HepG2 (cell line): ENCODE measurements at regions not wholly inside any gene's neighbourhood (a gene's known extent, or its start where the extent isn't known, plus 50 kb on each side); places are given as distances from the start of the nearest gene placed in this dataset.

Experiments
- ATAC-seq: fragments of 200-7000 bp; cut with Tn5 transposase; 3 replicates; pipeline ENCODE4 v1.9.1; 2020; ENCODE audit warnings: mild to moderate bottlenecking, moderate library complexity
- BruUV-seq: library from RNA; stranded (reverse); fragments of 400-500 nt; replicated peaks from 2 replicates; lab custom pipeline; 2021; lab: Mats Ljungman, UMichigan
- CTCF ChIA-PET: fragments of 300-600 bp; formaldehyde crosslinking; extraction: SDS; loops from one replicate; lab custom pipeline; 2021; ENCODE audit warnings: low total read pairs, inconsistent platforms, low intra/inter-chr PET ratio; lab: Yijun Ruan, JAX
- POLR2A ChIA-PET: fragments of 350-600 bp; sonication (Branson Sonifier 250); formaldehyde crosslinking; loops from one replicate; lab custom pipeline; 2020; ENCODE audit warnings: antibody characterized with exemption, inconsistent platforms; lab: Yijun Ruan, JAX
- DNase-seq: peaks from one replicate; pipeline ENCODE4 v3.0.0-alpha.2; 2015; ENCODE audit warnings: low spot score
- FAIRE-seq: peaks from 3 replicates; lab custom pipeline; 2011; peaks lifted over from hg19 to GRCh38; lab: Jason Lieb, UNC
- H2AFZ ChIP-seq: one replicate; pipeline ENCODE4 v1.6.1; 2011; ENCODE audit warnings: low read length, inconsistent platforms
- H3K27ac ChIP-seq: fragments of 300-600 bp; 3 replicates; pipeline ENCODE4 v1.8.0; 2011; ENCODE audit warnings: mixed run types, mild to moderate bottlenecking, mixed read lengths, low read length, inconsistent platforms; ENCODE audit not compliant: insufficient read depth; ENCODE audit errors: extremely low read length
- H3K27me3 ChIP-seq, 2 experiments: fragments of 200-600 bp in 1 of 2; 2 replicates in 1 of 2; 3 replicates in 1 of 2; pipeline versions ENCODE4 v1.6.0 to v1.8.0; 2011; ENCODE audit warnings: low read length in 2 of 2, mild to moderate bottlenecking in 2 of 2, moderate library complexity in 2 of 2, inconsistent platforms in 1 of 2; ENCODE audit not compliant: insufficient read depth in 2 of 2, control insufficient read depth in 1 of 2
- H3K36me3 ChIP-seq, 2 experiments: fragments of 200-600 bp in 1 of 2; replicated peaks in 1 of 2; 2 replicates in 1 of 2; 3 replicates in 1 of 2; pipeline versions ENCODE4 v1.5.1 to v1.8.0; 2011; ENCODE audit warnings: low read length in 2 of 2, inconsistent platforms in 1 of 2; ENCODE audit not compliant: insufficient read depth in 2 of 2, control insufficient read depth in 1 of 2
- H3K4me1 ChIP-seq: 2 replicates; pipeline ENCODE4 v1.5.1; 2012; ENCODE audit warnings: low read length, inconsistent platforms; ENCODE audit not compliant: insufficient read depth
- H3K4me2 ChIP-seq: 2 replicates; pipeline ENCODE4 v1.6.0; 2011; ENCODE audit warnings: low read depth, low read length, inconsistent platforms
- H3K4me3 ChIP-seq, 3 experiments: fragments of 200-600 bp in 1 of 3; sonication (generic), shearing (Covaris generic) in 1 of 3; replicated peaks in 1 of 3; 2 replicates each; pipeline ENCODE4 v1.5.1; 2011 to 2016; ENCODE audit warnings: low read length in 3 of 3, inconsistent platforms in 2 of 3, low read depth in 2 of 3, mild to moderate bottlenecking in 2 of 3, control low read depth in 1 of 3, mixed read lengths in 1 of 3; ENCODE audit not compliant: insufficient read depth in 1 of 3
- H3K79me2 ChIP-seq: one replicate; pipeline ENCODE4 v1.6.1; 2011; ENCODE audit warnings: low read length, inconsistent platforms; ENCODE audit not compliant: insufficient read depth
- H3K9ac ChIP-seq: 2 replicates; pipeline ENCODE4 v1.6.0; 2011; ENCODE audit warnings: mild to moderate bottlenecking, low read depth, low read length, inconsistent platforms; ENCODE audit not compliant: insufficient read depth
- H3K9me3 ChIP-seq: 2 replicates; pipeline ENCODE4 v1.5.1; 2012; ENCODE audit warnings: mild to moderate bottlenecking, low read length
- H4K20me1 ChIP-seq: 2 replicates; pipeline ENCODE4 v1.6.0; 2011; ENCODE audit warnings: inconsistent platforms, mild to moderate bottlenecking, low read length, moderate library complexity; ENCODE audit not compliant: insufficient read depth
- AHDC1 ChIP-seq: sonication (generic); formaldehyde crosslinking; IDR thresholded peaks from 2 replicates; pipeline ENCODE4 v1.5.1; 2020; ENCODE audit warnings: mild to moderate bottlenecking, missing genetic modification reagents, borderline replicate concordance
- ATF6 ChIP-seq: sonication (generic); formaldehyde crosslinking; conservative IDR thresholded peaks from 2 replicates; pipeline ENCODE4 v1.4.0; 2020; ENCODE audit warnings: missing genetic modification reagents
- ATF7 ChIP-seq, 2 experiments: fragments of 450-650 bp in 1 of 2; sonication (generic) in 1 of 2; formaldehyde crosslinking in 1 of 2; IDR thresholded peaks; 2 replicates each; pipeline versions ENCODE4 v1.4.0 to v1.6.1; 2016 to 2020; ENCODE audit warnings: antibody characterized with exemption in 1 of 2, mild to moderate bottlenecking in 1 of 2, missing genetic modification reagents in 1 of 2
- CCAR2 ChIP-seq: fragments of 200-400 bp; formaldehyde crosslinking; optimal IDR thresholded peaks from 2 replicates; pipeline ENCODE3; 2018; ENCODE audit warnings: low read depth, mild to moderate bottlenecking, low read length, moderate library complexity
- JUNB ChIP-seq: sonication (generic); formaldehyde crosslinking; IDR thresholded peaks from 2 replicates; pipeline ENCODE4 v1.8.0; 2022; ENCODE audit warnings: missing genetic modification reagents, mild to moderate bottlenecking, borderline replicate concordance
- JUND ChIP-seq: sonication (generic); formaldehyde crosslinking; IDR thresholded peaks from 2 replicates; pipeline ENCODE4 v1.8.0; 2022; ENCODE audit warnings: mild to moderate bottlenecking, missing genetic modification reagents
- MEIS2 ChIP-seq: sonication (generic); formaldehyde crosslinking; IDR thresholded peaks from 2 replicates; pipeline ENCODE4 v1.9.0; 2021; ENCODE audit warnings: mild to moderate bottlenecking, missing genetic modification reagents
- SCMH1 ChIP-seq: sonication (generic); formaldehyde crosslinking; IDR thresholded peaks from 2 replicates; pipeline ENCODE4 v1.9.0; 2021; ENCODE audit warnings: missing genetic modification reagents, mild to moderate bottlenecking, borderline replicate concordance
- SOX5 ChIP-seq: IDR thresholded peaks from 2 replicates; pipeline ENCODE4 v1.6.1; 2016; ENCODE audit warnings: borderline replicate concordance
- ZNF598 ChIP-seq: sonication (generic); formaldehyde crosslinking; IDR thresholded peaks from 2 replicates; pipeline ENCODE4 v1.5.1; 2020; ENCODE audit warnings: mild to moderate bottlenecking, missing genetic modification reagents, borderline replicate concordance
- WGBS: methylation state at CpG from one replicate; pipeline ENCODE4 v1.1.6; 2017; ENCODE audit warnings: low lambda C conversion rate; 5-methylcytosine and 5-hydroxymethylcytosine counted together
- in situ Hi-C: cut with HindIII; loops from 2 replicates; pipeline ENCODE4 v1.10.0; 2017; ENCODE audit warnings: low pct_unique_long_range_greater_than_20kb; ENCODE audit not compliant: extremely low pct_ligation_motif_present
- intact Hi-C: fragments of 100-400 bp; cut with micrococcal nuclease; formaldehyde crosslinking; loops from one replicate; pipeline ENCODE4 v1.10.0; 2022; ENCODE audit not compliant: unreplicated experiment

- ChIA-PET POLR2A (no interaction called here), CTCF (no interaction called here)
- no peaks in the 10 kb centered on the region for H3K79me2 ChIP-seq
- no peaks in the 10 kb centered on the region for H4K20me1 ChIP-seq
- no TSS peak for BruUV-seq
- H3K36me3 ChIP-seq: no peaks in the 10 kb centered on the region
- intact Hi-C loops (no loop called here), in situ Hi-C loops (no loop called here)
- H3K4me2 ChIP-seq: no peak overlapping the region
- no peak overlapping the region for H3K9ac ChIP-seq
- peaks cover 0 to 15% of the 10 kb centered on the region in 2 experiments; a peak in 2 of 5 replicates for H3K27me3 ChIP-seq
- FAIRE-seq (no peak), ATAC-seq (no peak), DNase-seq (no peak)
- under 1% methylated on average over 3 of the region's 3 CpGs for WGBS
- H3K4me3 ChIP-seq: no peak overlapping the region
- no peak overlapping the region for H3K27ac ChIP-seq
- H2AFZ ChIP-seq: no peak overlapping the region
- no peaks in the 10 kb centered on the region for H3K4me1 ChIP-seq
- H3K9me3 ChIP-seq: no peaks in the 10 kb centered on the region
- TF ChIP-seq ZNF598 (no peak), ATF6 (CRISPR knock-in tag) (no peak), CCAR2 (no peak), MEIS2 (no peak), ATF7 (IDR thresholded peaks at IDR 0.05) (0 out of 2 replicates have a peak, but pooled peaks have one; percentile 23), ATF7 (CRISPR knock-in tag; IDR thresholded peaks at IDR 0.05) (no peak), JUNB (CRISPR knock-in tag) (0 out of 2 replicates have a peak, but pooled peaks have one; percentile 11), JUND (CRISPR knock-in tag) (no peak), SCMH1 (0 out of 2 replicates have a peak, but pooled peaks have one; percentile 68), AHDC1 (CRISPR knock-in tag) (no peak), SOX5 (CRISPR knock-in tag) (no peak)
Measured at GRCh38 chr16:22645868-22646267, 135.2 kb downstream of the NPIPB5 start.
